ENCODE measurements at regions not wholly inside any gene's neighbourhood (a gene's known extent, or its start where the extent isn't known, plus 50 kb on each side); places are given as distances from the start of the nearest gene placed in this dataset.
A peak's percentile ranks its signal among the peaks of the same experiment; 100 is the strongest.

DNA sequence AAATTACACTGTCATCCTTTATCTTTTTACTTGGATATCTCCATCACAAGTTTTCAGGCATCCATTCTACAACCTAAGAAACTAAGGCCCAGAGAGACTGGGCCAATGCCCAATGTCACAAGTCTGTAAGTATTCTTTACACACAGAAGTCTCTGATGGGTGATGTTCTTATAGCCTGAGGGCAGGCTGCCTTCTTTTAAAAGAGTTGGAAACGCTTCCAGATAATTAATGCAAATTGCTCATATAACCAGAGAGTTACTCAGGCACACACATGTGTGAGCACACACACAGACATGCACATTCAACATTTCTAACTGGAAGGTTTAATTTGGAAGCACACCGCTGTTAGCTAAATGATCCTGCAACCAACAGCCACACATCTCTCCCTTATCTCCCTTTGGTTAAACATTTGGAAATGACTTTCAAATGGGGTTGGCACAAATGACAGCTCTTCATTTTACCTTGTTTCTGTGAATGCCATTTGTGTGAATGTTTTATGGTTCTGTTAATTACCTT, 160.8 kb upstream of the TMPO start:
- no peak for DNase-seq (ENCODE audit: low read depth, low spot score)

DNA sequence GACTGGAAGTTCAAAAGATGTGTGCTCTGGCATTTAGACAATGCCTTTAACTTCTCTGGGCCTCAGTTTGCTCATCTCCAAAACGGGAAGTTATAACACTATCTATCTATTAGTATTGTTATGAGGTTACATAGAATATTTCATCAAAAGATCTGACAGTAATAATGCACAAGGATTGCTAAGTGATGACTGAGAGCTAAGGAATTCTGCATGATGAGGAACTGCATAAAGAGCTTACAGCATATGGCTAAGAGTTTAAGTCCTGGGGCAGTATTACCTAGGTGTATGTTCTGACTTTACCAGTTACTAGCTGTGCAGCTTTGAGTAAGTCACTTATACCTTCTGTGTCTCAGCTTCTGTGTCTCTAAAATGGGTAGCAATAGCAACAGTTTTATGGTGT, 160.1 kb upstream of the TMPO start:
- no peak overlapping the region for H3K27ac ChIP-seq
- DNase-seq (ENCODE audit: low read depth, low spot score) = peak; percentile 68

More for the DNA sequence above, 160.8 kb upstream of the TMPO start:
- H3K27ac ChIP-seq = no peak overlapping the region

DNA sequence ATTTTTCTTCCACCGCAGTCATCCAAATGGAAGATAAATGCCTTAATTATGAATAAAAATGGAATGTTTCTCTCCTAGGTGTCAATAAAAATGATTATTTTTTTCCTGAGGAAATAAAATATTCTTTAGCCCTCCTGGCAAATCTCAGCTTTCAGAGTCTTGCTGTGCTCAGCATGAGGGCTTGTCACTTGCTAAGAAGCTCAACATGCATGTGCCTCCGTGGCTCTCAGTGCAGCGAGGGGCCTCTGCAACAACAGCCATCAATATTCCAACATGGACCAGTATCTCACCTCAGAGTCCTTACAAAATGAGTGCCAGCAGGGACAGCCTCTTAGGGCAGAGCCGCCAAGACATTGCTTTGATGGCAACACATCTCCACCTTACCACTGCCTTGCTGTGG, 159.5 kb upstream of the TMPO start:
- no peak for DNase-seq (ENCODE audit: low read depth, low spot score)
- no peak overlapping the region for H3K27ac ChIP-seq

DNA sequence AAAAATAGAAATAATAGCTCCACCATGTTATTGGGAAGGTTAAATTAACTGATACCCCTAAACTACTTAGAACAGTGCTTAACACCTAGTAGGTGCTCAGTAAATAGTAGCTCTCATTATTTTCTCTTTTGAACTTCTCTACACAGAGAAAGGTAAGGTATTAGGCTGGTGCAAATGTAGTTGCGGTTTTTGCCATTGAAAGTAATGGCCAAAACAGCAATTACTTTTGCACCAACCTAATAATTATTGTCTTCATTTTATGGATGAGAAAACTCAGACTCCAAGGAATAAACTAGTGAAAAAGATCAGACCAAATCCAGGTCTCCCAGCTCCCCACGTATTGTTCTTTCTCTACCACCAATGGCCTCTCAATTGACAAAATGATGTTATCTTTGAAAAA, 157.2 kb upstream of the TMPO start:
- no peak for DNase-seq (ENCODE audit: low read depth, low spot score)
- no peak overlapping the region for H3K27ac ChIP-seq

DNA sequence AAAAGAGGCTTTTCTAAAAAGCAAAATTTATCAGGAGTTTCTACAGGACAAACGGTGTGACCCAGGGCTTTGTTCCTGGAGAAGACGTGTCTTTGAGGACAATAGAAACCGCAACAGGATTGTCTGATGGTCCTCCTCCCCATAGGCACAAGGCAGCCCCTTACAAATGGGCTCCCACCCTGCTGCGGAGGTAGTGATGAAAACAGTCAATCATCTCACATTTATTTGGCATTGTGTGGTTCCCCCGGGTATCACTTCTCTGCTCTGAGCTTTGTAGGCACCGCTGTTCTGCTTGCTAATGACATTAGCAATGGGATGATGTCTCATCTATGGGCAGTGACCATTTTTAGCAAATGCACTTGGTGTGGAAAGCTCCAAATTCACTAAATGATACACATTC, 155.5 kb upstream of the TMPO start:
- no peak for DNase-seq (ENCODE audit: low read depth, low spot score)
- no peak overlapping the region for H3K27ac ChIP-seq

DNA sequence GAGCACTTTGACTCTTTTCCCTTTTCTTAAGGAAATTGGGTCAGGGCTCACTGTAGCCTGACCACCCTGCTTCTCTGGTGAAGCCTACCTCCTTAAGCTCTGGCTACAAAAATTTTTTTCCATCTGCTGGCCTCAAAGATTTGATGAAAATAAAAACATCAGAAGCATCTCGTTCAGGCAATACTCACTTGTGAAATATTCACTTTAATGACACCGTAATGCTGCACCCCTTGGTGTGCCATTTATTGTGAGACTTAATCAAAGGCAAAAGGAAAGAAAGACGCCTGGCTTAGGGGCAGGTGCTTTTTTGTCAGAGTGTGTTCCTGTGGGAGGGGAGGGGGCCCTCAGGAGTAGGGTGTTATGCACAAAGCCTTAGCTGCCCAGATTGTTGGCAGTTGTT, 155.0 kb upstream of the TMPO start:
- DNase-seq (ENCODE audit: low read depth, low spot score) = no peak

DNA sequence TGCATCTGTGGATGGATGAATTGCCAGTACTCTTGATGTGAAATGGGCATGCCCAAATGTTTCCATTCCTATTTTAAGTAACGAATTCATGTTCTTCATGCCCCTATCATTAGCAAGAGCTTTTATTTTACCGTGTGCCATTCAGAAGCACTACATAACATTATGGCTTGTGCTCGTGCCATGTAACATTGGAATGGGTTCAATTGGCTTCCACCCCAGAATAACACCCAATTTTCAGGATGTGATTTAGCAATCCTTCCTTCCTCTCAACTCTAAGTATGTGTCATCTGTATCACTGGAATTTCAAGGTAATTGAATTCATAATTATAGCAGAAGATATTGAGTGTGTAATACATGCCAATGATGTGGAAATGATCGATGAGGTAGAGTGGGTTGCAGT, 145.8 kb upstream of the TMPO start:
- no peak overlapping the region for H3K27ac ChIP-seq

More for the DNA sequence above, 155.0 kb upstream of the TMPO start:
- H3K27ac ChIP-seq = no peak overlapping the region

DNA sequence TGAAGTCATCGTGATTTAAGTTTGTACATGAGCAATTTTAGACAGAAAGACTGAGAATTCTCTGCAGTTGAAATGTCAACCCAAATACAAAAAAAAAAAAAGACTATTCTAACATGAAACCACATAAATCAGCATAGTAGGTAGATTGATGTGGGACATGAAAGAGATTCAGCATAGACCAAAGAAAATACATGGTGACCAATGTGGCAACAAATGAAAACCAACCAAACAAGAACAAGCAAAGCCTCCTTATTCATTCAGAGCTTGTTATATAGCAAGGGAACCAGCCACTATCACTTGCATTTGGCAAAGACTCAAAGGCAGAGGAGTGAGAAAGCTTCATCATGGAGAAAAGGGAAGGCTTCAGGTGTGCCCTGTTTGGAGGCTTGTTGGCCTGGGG, 144.4 kb upstream of the TMPO start:
- H3K27ac ChIP-seq = no peak overlapping the region
- DNase-seq (ENCODE audit: low read depth, low spot score) = no peak

More for the DNA sequence above, 145.8 kb upstream of the TMPO start:
- DNase-seq (ENCODE audit: low read depth, low spot score) = no peak

DNA sequence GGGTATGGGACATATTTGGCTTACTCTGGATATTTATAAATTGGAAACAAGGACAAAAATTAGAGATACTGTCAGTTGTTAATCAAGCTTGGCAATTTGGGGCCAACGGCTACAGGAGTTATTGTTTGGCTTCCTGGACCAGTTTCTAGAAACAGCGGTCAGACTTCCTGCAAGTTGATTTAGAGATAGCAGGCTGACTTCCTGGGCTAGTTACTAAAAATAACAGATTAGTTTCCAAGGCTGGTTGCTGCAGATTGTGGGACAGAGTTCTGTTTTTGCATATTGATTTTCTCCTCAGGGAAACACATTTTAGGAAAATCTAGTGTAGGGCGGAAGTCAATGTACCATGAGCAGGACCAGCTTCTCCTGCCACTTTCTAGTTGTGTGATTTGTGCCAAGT, 144.0 kb upstream of the TMPO start:
- H3K27ac ChIP-seq = no peak overlapping the region
- DNase-seq (ENCODE audit: low read depth, low spot score) = no peak

DNA sequence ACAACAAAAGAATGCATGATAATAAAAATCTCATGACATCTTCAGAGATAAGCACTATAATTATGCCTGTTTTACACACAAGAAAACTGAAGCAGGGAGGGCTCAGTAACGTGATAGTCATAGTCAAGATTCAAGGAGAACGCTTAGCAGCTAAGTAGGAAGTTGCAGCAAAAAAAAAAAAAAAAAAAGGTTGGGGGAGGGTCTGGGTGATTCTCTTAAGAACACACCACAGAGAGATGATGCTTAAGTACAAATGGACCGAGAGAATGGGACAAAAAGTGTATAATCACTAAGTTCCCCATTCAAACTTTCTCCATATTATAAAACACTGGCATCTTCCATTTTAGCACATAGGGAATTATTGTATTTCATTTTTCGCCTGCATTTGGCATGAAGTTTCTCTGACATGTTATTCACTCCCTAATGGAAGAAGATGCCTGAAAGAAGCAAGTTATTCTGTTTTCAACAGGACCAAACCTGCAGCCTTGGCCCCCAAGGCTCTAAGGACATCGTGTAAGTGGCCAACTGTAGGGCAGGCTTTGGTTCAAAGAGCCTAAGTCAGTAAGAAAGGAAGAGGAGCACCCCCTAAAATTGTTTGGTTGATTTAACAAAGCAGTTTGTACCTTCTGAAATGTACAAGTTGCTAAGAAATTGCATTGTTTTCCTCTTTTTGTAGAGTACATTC, 142.9 kb upstream of the TMPO start:
- DNase-seq (ENCODE audit: low read depth, low spot score) = no peak

DNA sequence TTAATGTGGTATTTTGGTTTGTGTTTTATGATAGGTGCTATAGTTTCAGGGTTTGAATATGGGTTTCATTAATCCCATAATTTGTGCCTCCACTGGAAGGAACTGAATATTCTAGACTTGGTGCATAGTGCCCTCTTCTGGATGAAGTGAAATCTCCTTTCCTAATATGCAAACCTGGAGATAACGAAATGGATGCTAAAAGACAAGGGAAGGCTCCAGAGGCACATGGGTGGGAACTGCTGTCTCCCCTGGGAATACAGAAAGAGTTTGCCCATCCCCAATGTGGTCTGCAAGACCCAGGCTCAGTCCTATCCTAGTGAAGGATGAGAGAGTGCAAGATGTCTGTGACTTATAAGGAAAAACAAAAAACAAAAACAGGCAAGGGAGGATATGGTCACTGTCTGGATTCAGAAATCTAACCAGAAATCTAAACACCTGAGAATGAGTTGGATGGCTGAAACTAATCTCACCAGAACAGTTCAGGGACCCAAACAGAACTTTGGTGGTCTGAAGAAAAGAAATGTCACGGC, 142.3 kb upstream of the TMPO start:
- DNase-seq (ENCODE audit: low read depth, low spot score) = no peak
- H3K27ac ChIP-seq = no peak overlapping the region

More for the DNA sequence above, 142.9 kb upstream of the TMPO start:
- H3K27ac ChIP-seq = no peak overlapping the region

DNA sequence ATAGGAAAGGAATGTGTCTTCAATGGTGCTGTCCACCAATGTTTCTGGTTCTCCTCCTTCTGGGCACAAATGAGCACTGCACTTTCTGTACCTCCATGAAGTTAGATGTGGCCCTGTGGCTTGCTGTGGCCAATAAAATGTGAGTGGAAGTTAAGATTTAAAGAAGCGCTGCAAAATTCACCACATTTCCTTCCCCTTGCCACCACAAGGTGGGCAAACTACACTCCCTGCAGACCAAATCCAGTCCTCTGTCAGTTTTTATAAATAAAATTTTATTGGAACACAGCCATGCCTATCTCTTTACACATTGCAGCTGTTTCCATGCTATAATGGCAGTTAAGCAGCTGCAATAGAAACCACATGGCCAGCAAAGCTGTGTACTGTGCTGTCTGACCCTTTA, 141.4 kb upstream of the TMPO start:
- DNase-seq (ENCODE audit: low read depth, low spot score) = no peak
- H3K27ac ChIP-seq = no peak overlapping the region

DNA sequence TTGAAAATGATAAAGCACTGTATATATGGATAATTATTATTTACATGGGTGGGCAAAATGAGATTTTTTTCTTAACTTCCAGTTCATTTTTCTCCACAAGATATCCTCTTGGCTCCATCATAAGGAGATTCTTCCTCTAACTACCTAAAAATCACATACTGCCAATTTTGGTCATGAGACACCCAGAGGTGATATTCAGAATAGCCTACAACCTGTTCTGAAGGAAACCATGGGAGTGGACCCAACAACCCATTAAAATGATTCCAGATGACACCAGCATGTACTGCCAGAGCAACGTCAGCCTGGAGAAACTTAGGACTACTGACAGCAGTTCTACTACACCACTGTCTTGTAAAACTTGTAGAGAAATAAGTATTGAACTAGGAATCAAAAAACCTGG, 136.3 kb upstream of the TMPO start:
- DNase-seq (ENCODE audit: low read depth, low spot score) = no peak
- H3K27ac ChIP-seq = no peak overlapping the region

DNA sequence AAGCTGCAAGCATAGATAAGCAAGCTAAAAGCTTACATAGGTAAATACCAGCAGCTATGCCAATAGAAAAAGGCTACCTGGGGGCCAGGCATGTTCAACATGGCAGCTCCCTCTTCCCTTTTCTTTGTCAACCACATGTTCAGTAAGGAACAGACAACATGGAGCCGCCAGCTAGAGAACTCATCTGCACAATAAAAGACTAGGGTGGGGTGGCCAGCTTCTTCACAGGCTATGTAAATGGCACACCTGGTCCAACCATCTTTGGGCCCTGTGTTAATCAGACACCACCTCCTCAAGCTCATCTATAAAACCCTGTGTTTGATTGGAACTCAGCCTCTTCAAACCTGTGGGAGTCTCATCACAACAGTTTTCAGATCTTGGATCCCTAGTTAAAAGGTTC, 129.7 kb upstream of the TMPO start:
- DNase-seq (ENCODE audit: low read depth, low spot score) = no peak
- no peak overlapping the region for H3K27ac ChIP-seq

DNA sequence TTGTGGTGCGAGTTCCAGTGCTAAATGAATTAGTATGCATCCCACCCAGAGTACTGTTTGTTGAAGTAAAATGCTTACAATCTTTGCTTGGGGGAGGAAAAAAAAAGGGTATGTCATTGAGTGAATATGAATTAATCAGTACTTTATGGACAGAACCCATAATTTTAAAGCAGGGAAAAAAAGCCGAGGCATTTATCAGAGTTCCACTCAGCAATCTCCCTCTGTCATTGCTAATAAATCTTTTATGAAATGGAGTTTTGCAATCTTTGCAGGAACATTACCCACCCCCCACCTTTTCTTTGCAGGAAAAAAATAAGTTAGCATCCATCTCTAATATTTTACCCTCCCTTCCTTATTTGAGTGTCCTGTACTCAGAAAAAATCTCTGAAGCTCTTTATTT, 127.9 kb upstream of the TMPO start:
- DNase-seq (ENCODE audit: low read depth, low spot score) = no peak
- H3K27ac ChIP-seq = no peak overlapping the region

DNA sequence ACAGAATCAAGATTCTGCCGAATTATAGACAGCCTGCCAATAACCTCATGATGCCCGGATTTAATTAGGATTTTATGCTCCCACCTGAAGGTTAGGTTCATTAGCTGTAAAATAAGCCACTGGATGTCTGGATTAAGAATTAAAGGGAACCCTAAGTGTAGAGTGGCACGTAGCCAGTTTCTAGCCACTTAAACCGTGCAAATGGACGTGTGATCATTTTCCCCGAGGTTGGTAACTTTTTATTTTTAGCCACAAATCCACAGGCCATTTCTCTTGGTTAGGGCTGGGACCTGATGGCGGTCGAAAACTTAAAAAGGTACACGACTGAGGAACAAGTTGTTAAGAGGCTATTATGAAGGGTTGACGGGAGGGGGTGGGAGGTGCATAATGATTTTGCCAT, 127.3 kb upstream of the TMPO start:
- H3K27ac ChIP-seq = no peak overlapping the region
- DNase-seq (ENCODE audit: low read depth, low spot score) = no peak

DNA sequence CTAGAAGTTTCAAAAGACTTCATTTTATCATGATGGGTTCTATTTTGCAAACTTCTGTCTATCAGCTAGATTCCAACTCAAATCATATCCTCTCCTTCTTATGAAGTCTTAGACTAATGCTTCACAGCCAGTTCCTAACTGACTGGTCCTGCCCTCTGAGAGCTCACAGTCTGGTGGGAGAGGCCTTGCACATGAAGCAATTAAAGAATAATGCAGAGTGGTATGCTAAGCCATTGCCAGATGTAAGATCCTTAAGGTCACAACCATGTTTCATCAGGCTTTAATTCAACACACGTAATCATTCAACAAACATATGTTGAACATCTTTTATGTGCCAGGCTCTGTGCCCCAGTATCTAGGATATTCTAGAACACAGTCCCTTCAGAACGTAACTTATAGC, 125.8 kb upstream of the TMPO start:
- DNase-seq (ENCODE audit: low read depth, low spot score) = no peak
- no peak overlapping the region for H3K27ac ChIP-seq

DNA sequence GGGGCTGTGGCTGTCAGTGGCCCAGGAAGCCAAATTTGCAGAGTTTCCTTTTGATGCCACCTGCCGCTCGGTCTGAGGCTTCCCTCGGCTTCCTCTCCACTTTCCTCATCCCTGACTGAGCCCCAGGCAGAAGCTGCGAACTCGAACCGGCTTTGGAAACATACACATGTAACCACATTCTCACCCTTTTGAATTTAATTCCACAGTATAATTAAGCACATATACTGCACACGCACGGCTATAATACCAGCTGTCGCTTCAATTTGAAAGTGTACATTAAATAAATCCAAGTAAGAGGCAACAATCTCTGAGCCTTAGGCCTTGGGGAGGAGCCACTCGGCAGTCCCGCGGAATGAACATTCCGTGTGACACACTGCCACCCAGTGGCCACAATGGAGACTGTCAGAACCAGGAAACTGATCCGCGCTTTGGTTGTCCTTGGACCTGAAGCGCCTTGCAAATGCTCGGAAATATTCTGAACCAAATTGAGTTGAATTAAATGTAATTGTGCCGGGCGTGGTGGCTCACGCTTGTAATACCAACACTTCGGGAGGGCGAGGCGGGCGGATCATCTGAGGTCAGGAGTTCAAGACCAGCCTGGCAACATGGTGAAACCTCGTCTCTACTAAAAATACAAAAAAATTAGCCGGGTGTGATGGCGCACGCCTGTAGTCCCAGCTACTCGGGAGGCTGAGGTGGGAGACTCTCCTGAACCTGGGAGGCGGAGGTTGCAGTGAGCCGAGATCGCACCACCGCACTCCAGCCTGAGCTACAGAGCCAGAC, 117.9 kb upstream of the TMPO start:
- no peak overlapping the region for H3K27ac ChIP-seq
- DNase-seq (ENCODE audit: low read depth, low spot score) = no peak

DNA sequence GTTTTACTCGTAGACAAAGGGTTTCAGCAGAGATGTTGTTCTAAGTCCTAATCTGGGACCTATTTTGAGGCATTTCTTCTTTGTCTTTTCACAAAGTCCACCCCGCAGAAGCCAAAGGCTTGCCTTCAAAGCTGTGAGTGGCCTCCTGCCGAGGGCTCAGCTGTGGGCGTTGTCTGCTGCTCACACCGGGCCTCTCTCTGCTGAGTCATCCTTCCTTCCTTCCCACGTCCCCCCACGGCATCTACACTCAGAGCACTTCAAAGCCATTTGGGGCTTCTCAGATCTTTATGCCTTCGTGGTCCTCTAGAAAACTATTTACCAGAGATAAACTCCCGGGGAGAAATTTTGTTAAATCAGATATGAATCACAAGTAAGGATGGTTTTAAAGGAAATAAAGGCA, 115.9 kb upstream of the TMPO start:
- DNase-seq (ENCODE audit: low read depth, low spot score) = no peak
- H3K27ac ChIP-seq = no peak overlapping the region

DNA sequence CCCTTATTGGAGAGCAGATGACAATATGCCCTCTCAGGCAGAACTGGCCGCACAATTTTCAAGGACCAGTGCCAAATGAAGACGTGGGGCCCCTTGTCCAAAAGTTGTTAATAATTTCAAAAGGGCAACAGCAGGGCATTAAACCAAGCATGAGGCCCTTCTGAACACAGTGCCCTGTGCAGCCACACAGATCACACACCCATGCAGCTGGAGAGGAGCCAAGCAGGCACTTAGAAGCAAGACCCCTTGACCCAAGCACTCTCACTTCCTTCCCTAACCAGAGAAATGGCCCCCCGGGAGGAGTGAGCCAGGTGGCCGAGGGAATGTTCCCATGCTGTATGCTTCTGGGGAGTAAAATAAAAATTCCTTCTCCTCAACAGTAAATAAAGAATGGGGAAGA, 114.0 kb upstream of the TMPO start:
- DNase-seq (ENCODE audit: low read depth, low spot score) = no peak
- H3K27ac ChIP-seq = peak overlapping the region; percentile 34

DNA sequence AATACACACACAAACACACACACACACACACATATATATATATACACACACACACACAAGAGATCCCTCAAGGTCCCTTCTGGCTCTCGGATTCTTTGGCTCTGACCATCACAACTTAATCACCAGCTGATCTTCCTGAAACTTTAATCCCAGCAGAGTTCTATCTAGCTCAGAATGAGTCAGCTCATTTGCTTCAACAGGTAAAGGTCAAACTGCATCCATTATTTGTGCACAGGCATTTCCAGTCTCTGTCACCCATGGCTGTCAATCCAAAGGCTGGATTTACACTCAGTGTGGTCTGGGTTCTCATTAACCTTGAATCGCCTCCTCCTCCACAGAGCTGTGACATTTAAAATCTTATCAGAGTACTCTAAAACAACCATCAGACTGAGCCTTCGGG, 113.3 kb upstream of the TMPO start:
- DNase-seq (ENCODE audit: low read depth, low spot score) = peak; percentile 43
- peak overlapping the region; percentile 34 for H3K27ac ChIP-seq

Data from epithelial cell of prostate (primary cell).